CD14-positive monocyte (primary cell): ENCODE measurements at regions not wholly inside any gene's neighbourhood (a gene's known extent, or its start where the extent isn't known, plus 50 kb on each side); places are given as distances from the start of the nearest gene placed in this dataset.

Experiments used
- DNase-seq, 3 donors: peaks; one replicate each; pipeline ENCODE4 v3.0.0-alpha.2; 2011 to 2022
- H2AFZ ChIP-seq: 2 replicates; pipeline ENCODE4 v1.6.0; 2012; ENCODE audit warnings: mild to moderate bottlenecking, low read depth, low read length, inconsistent platforms; ENCODE audit not compliant: insufficient read depth, poor library complexity, severe bottlenecking
- H3K27ac ChIP-seq, 2 donors: 1 replicate in 1 of 2; 2 replicates in 1 of 2; pipeline ENCODE4 v1.5.1; 2012 to 2013; ENCODE audit warnings: low read length in 2 of 2, control low read depth in 1 of 2, inconsistent platforms in 1 of 2, low read depth in 1 of 2, mild to moderate bottlenecking in 1 of 2
- H3K27me3 ChIP-seq, 2 donors: one replicate each; pipeline versions ENCODE4 v1.6.0 to v1.6.1; 2011 to 2013; ENCODE audit warnings: low read length in 2 of 2; ENCODE audit not compliant: control insufficient read depth in 2 of 2, insufficient read depth in 2 of 2
- H3K36me3 ChIP-seq, 2 donors: replicated peaks in 1 of 2; 1 replicate in 1 of 2; 2 replicates in 1 of 2; pipeline versions ENCODE4 v1.5.1 to v1.6.1; 2012 to 2013; ENCODE audit warnings: low read length in 2 of 2, control low read depth in 1 of 2, inconsistent platforms in 1 of 2, mild to moderate bottlenecking in 1 of 2; ENCODE audit not compliant: insufficient read depth in 2 of 2, control insufficient read depth in 1 of 2
- H3K4me1 ChIP-seq, 2 donors: 1 replicate in 1 of 2; 2 replicates in 1 of 2; pipeline versions ENCODE4 v1.5.1 to v1.6.1; 2012 to 2013; ENCODE audit warnings: low read length in 2 of 2, control low read depth in 1 of 2, inconsistent platforms in 1 of 2, mild to moderate bottlenecking in 1 of 2, moderate library complexity in 1 of 2; ENCODE audit not compliant: insufficient read depth in 2 of 2, control insufficient read depth in 1 of 2
- H3K4me2 ChIP-seq: replicated peaks from 2 replicates; pipeline ENCODE3; 2012; ENCODE audit warnings: low read length, moderate library complexity, mild to moderate bottlenecking; ENCODE audit not compliant: poor library complexity, severe bottlenecking; ENCODE audit errors: extremely low read depth
- H3K4me3 ChIP-seq, 3 experiments: fragments of 200-600 bp in 1 of 3; sonication (generic) in 1 of 3; replicated peaks in 1 of 3; 1 replicate in 2 of 3; 2 replicates in 1 of 3; pipeline ENCODE4 v1.5.1; 2011 to 2013; ENCODE audit warnings: low read length in 3 of 3, mild to moderate bottlenecking in 3 of 3, control low read depth in 2 of 3, low read depth in 2 of 3, inconsistent platforms in 1 of 3, moderate library complexity in 1 of 3
- H3K79me2 ChIP-seq: 2 replicates; pipeline ENCODE4 v1.6.0; 2012; ENCODE audit warnings: mild to moderate bottlenecking, control low read depth, inconsistent platforms, low read length, moderate library complexity; ENCODE audit not compliant: insufficient read depth
- H3K9ac ChIP-seq: 2 replicates; pipeline ENCODE4 v1.6.0; 2017; ENCODE audit warnings: low read length, mild to moderate bottlenecking; ENCODE audit not compliant: insufficient read depth, poor library complexity, severe bottlenecking
- H3K9me3 ChIP-seq, 2 donors: replicated peaks in 1 of 2; 1 replicate in 1 of 2; 2 replicates in 1 of 2; pipeline versions ENCODE4 v1.5.1 to v1.6.1; 2012 to 2013; ENCODE audit warnings: low read length in 2 of 2, control low read depth in 1 of 2; ENCODE audit not compliant: control insufficient read depth in 1 of 2, insufficient read depth in 1 of 2
- H4K20me1 ChIP-seq: 2 replicates; pipeline ENCODE4 v1.6.0; 2012; ENCODE audit warnings: mild to moderate bottlenecking, low read length, control low read depth, moderate library complexity; ENCODE audit not compliant: insufficient read depth
- H3K27ac Mint-ChIP-seq, 7 donors: one replicate each; pipeline ENCODE4 v1.8.0; 2020; ENCODE audit warnings: mild to moderate bottlenecking in 7 of 7, mixed read lengths in 7 of 7, moderate library complexity in 6 of 7, inconsistent platforms in 2 of 7
- H3K27me3 Mint-ChIP-seq, 3 donors: one replicate each; pipeline ENCODE4 v1.8.0; 2021 to 2022; ENCODE audit warnings: low read depth in 3 of 3, mild to moderate bottlenecking in 3 of 3, mixed read lengths in 3 of 3, moderate library complexity in 3 of 3, inconsistent platforms in 1 of 3
- H3K36me3 Mint-ChIP-seq, 2 donors: one replicate each; pipeline ENCODE4 v1.8.0; 2020; ENCODE audit warnings: mixed read lengths in 2 of 2, inconsistent platforms in 1 of 2, mild to moderate bottlenecking in 1 of 2
- H3K4me1 Mint-ChIP-seq: one replicate; pipeline ENCODE4 v1.8.0; 2020; ENCODE audit warnings: mild to moderate bottlenecking, mixed read lengths
- H3K4me3 Mint-ChIP-seq, 2 donors: one replicate each; pipeline ENCODE4 v1.8.0; 2020; ENCODE audit warnings: mild to moderate bottlenecking in 2 of 2, mixed read lengths in 2 of 2, moderate library complexity in 1 of 2
- H3K9me3 Mint-ChIP-seq, 7 donors: one replicate each; pipeline ENCODE4 v1.8.0; 2020 to 2022; ENCODE audit warnings: mixed read lengths in 7 of 7, mild to moderate bottlenecking in 6 of 7, moderate library complexity in 6 of 7, inconsistent platforms in 2 of 7
- WGBS: methylation state at CpG from one replicate; pipeline ENCODE4 v1.1.5; 2013; ENCODE audit warnings: missing lambda C conversion rate; ENCODE audit not compliant: insufficient coverage; 5-methylcytosine and 5-hydroxymethylcytosine counted together
- intact Hi-C, 2 donors: fragments of 100-400 bp; cut with micrococcal nuclease; formaldehyde crosslinking; loops; one replicate each; pipeline versions ENCODE4 v1.15.0 to v1.15.1; 2023
- TF ChIP-seq, protein P1 (sequence below): fragments of 200-600 bp; IDR thresholded peaks from one replicate; pipeline ENCODE4 v1.8.0; 2022; ENCODE audit warnings: antibody characterized with exemption, mild to moderate bottlenecking

DNA sequence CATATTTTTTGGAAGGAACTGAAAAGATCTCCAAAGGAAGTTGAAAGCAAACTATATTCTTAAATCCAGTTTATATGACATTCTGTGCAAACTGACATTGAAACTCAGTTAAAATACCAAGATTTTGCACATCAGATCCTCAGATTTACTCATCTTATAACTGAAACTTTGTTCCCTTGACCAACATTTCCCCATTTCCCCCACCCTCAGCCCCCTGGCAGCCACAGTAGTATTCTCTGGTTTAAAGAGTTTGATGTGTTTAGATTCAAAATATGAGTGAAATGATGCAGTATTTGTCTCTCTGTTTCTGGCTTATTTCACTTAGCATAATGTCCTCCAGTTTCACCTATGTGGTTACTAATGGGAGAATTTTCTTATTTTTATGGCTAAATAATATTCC lies 99.2 kb upstream of the ITGA4 start:
- H3K4me3 Mint-ChIP-seq, result no peak overlapping the region
- no peak overlapping the region for H3K4me2 ChIP-seq

DNA sequence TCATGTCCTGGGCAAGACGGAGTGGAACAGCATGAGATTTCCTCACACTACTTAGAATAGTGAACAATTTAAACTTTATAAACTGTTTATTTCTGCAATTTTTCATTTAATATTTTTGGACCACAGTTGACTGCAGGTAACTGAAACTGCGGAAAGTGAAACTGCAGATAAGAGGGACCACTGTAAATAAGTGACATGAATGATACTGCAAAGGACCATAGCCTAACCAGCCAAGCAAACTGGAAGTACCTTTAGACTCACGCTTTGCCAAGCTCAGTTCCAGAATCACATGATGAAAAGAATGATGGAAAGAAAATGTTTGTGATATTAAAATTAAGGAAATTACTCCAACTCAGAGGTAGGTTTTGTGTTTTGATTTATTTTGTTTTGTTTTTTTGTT lies 94.6 kb upstream of the ITGA4 start:
- Mint-ChIP-seq H3K27me3 (peaks cover 0 to 3% (median 0%) of the 10 kb centered on the region in 3 donors), H3K9me3 (no peaks in the 10 kb centered on the region), H3K36me3 (no peaks in the 10 kb centered on the region), H3K27ac (no peak overlapping the region), H3K4me3 (peak overlapping the region in 1 of 2 donors; percentile 42), H3K4me1 (peaks cover 23% of the 10 kb centered on the region)
- Histone ChIP-seq H3K27ac (no peak overlapping the region), H4K20me1 (no peaks in the 10 kb centered on the region), H3K9ac (no peak overlapping the region), H3K9me3 (no peaks in the 10 kb centered on the region), H3K36me3 (no peaks in the 10 kb centered on the region), H3K27me3 (no peaks in the 10 kb centered on the region), H3K79me2 (no peaks in the 10 kb centered on the region), H3K4me2 (no peak overlapping the region), H2AFZ (no peak overlapping the region), H3K4me3 (no peak overlapping the region), H3K4me1 (peaks cover 19 to 24% of the 10 kb centered on the region in 2 donors)
- intact Hi-C loops, result no loop called here
- TF ChIP-seq, protein P1, sequence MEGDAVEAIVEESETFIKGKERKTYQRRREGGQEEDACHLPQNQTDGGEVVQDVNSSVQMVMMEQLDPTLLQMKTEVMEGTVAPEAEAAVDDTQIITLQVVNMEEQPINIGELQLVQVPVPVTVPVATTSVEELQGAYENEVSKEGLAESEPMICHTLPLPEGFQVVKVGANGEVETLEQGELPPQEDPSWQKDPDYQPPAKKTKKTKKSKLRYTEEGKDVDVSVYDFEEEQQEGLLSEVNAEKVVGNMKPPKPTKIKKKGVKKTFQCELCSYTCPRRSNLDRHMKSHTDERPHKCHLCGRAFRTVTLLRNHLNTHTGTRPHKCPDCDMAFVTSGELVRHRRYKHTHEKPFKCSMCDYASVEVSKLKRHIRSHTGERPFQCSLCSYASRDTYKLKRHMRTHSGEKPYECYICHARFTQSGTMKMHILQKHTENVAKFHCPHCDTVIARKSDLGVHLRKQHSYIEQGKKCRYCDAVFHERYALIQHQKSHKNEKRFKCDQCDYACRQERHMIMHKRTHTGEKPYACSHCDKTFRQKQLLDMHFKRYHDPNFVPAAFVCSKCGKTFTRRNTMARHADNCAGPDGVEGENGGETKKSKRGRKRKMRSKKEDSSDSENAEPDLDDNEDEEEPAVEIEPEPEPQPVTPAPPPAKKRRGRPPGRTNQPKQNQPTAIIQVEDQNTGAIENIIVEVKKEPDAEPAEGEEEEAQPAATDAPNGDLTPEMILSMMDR, result no peak
- DNase-seq, result no peak
- WGBS, result no CpG with 5 or more reads among the region's 3 CpGs

More for the DNA sequence above, 99.2 kb upstream of the ITGA4 start:
- peak overlapping the region; percentile 24 for H2AFZ ChIP-seq
- no peaks in the 10 kb centered on the region for H3K79me2 ChIP-seq
- Mint-ChIP-seq H3K4me1 (peaks cover 21% of the 10 kb centered on the region), H3K36me3 (no peaks in the 10 kb centered on the region), H3K27ac (no peak overlapping the region), H3K9me3 (no peaks in the 10 kb centered on the region), H3K27me3 (peaks cover 0 to 3% (median 0%) of the 10 kb centered on the region in 3 donors)
- no peak overlapping the region for H3K4me3 ChIP-seq
- H3K9ac ChIP-seq, result no peak overlapping the region
- H3K27ac ChIP-seq, result no peak overlapping the region
- intact Hi-C loops, result no loop called here
- no peaks in the 10 kb centered on the region for H3K36me3 ChIP-seq
- no peaks in the 10 kb centered on the region for H3K9me3 ChIP-seq
- H4K20me1 ChIP-seq, result no peaks in the 10 kb centered on the region
- H3K27me3 ChIP-seq, result no peaks in the 10 kb centered on the region
- DNase-seq, result no peak
- H3K4me1 ChIP-seq, result peaks cover 8 to 13% of the 10 kb centered on the region in 2 donors
- TF ChIP-seq, protein P1, result no peak
